Uterus (tissue), 2 donors: ENCODE measurements at regions not wholly inside any gene's neighbourhood (a gene's known extent, or its start where the extent isn't known, plus 50 kb on each side); places are given as distances from the start of the nearest gene placed in this dataset.

Experiments
- POLR2A ChIP-seq, 2 donors: fragments of 450-650 bp; IDR thresholded peaks; one replicate each; pipeline ENCODE4 v1.6.1; 2016; ENCODE audit warnings: antibody characterized with exemption in 2 of 2, mild to moderate bottlenecking in 1 of 2, moderate library complexity in 1 of 2
- TF ChIP-seq, protein P1 (sequence below), 4 experiments: fragments of 200-600 bp in 2 of 4; fragments of 450-650 bp in 2 of 4; sonication (generic) in 2 of 4; IDR thresholded peaks; one replicate each; pipeline ENCODE4 v1.5.1; 2016 to 2019; ENCODE audit warnings: antibody characterized with exemption in 4 of 4, mild to moderate bottlenecking in 2 of 4, moderate library complexity in 1 of 4

DNA sequence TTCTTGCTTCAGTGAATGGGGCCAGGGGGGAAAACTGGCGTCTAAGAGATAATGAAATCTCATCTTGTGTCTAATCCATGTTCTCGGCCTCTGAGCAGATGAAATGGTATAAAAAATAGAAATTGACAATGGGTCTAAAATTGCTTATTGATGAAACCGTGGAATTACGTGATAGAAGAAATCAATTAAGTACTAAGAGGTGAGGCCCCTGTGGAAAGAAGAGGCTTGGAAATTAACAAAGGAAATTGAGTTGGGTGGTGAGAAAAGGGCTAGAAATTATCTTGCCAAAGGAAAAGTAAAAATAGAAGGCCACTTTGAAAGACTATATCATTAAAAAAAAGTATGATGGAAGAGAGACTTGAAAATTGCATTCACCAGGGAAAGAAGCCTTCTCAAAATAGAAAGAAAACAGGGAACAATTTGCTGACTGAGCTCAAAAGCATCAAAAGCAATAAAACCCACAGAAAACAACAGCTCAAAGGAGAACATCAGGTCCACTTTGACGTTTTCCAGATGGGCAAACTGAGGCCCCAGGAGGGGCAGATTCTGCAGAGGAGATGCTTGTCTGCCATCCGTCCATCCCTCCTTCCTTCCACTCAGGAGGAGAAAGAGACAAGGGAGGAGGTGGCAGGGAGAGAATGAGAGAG is 226.1 kb upstream of the RTL1 start:
- TF ChIP-seq, protein P1, sequence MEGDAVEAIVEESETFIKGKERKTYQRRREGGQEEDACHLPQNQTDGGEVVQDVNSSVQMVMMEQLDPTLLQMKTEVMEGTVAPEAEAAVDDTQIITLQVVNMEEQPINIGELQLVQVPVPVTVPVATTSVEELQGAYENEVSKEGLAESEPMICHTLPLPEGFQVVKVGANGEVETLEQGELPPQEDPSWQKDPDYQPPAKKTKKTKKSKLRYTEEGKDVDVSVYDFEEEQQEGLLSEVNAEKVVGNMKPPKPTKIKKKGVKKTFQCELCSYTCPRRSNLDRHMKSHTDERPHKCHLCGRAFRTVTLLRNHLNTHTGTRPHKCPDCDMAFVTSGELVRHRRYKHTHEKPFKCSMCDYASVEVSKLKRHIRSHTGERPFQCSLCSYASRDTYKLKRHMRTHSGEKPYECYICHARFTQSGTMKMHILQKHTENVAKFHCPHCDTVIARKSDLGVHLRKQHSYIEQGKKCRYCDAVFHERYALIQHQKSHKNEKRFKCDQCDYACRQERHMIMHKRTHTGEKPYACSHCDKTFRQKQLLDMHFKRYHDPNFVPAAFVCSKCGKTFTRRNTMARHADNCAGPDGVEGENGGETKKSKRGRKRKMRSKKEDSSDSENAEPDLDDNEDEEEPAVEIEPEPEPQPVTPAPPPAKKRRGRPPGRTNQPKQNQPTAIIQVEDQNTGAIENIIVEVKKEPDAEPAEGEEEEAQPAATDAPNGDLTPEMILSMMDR (IDR thresholded peaks at IDR 0.05), result no peak
- no peak for TF ChIP-seq POLR2A (IDR thresholded peaks at IDR 0.05)
